ENCODE measurements at regions not wholly inside any gene's neighbourhood (a gene's known extent, or its start where the extent isn't known, plus 50 kb on each side); places are given as distances from the start of the nearest gene placed in this dataset.

DNA sequence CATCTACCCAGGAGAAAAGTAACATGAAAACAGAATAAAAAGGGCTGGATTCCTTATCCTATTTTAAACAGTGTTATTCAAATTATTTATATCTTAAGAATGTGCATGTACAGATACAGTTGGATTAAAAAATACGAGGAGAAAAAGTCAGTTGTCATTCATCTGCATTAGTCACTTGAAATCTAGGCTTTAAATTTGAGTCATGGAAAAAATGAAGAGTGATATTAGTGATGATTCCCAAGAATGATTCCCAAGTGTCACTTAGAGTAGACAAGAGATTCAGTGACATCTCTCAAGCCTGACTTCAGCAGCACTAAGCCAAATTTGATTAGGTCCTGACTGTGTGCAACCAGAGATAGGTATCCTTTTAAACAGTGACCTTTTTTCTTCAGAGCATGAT, 394.2 kb downstream of the IRS1 start:
- TF ChIP-seq SUZ12 (IDR thresholded peaks at IDR 0.05; ENCODE audit: extremely low read depth, insufficient read depth, insufficient read length) (no peak), ZNF274 (IDR thresholded peaks at IDR 0.05; ENCODE audit: low read depth, low read length) (no peak)
